IPS-15b (cell line): ENCODE measurements at regions not wholly inside any gene's neighbourhood (a gene's known extent, or its start where the extent isn't known, plus 50 kb on each side); places are given as distances from the start of the nearest gene placed in this dataset.
"Not testable (repeated sequence)": the region's sequence is repeated elsewhere in the genome, so short reads cannot be mapped to it uniquely, and the experiment has no call there.

ENCODE experiments used
- H3K27me3 ChIP-seq: one replicate; pipeline ENCODE4 v1.6.1; 2013; ENCODE audit warnings: low read length; ENCODE audit not compliant: control insufficient read depth, insufficient read depth
- H3K36me3 ChIP-seq: one replicate; pipeline ENCODE4 v1.6.1; 2013; ENCODE audit warnings: low read length; ENCODE audit not compliant: control insufficient read depth, insufficient read depth
- H3K4me1 ChIP-seq: one replicate; pipeline ENCODE4 v1.6.1; 2013; ENCODE audit warnings: mild to moderate bottlenecking, low read length; ENCODE audit not compliant: control insufficient read depth, insufficient read depth
- H3K4me3 ChIP-seq: one replicate; pipeline ENCODE4 v1.5.1; 2013; ENCODE audit warnings: low read depth, low read length
- H3K9ac ChIP-seq: one replicate; pipeline ENCODE4 v1.6.1; 2013; ENCODE audit warnings: low read depth, mild to moderate bottlenecking, low read length
- H3K9me3 ChIP-seq: one replicate; pipeline ENCODE4 v1.6.1; 2013; ENCODE audit warnings: mild to moderate bottlenecking, low read length; ENCODE audit not compliant: control insufficient read depth, insufficient read depth

DNA sequence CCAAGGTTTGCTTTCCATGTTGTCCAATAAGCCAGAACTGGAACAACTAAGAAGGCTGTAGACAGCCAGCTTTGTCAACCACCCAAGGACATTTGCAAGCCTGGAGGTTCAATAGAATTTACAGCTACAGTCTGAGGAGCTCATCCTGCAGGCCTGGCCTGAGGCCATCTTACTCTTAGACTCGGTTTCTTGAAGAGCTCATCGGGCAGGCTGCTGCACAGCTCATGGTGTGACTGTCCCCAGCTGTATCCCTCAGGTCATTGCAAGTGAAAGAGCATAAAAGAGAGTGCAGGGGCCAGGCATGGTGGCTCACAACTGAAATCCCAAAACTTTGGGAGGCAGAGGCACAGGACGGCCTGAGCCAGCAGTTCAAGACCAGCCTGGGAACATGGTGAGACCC, 96.9 kb upstream of the FOXQ1 start:
- Histone ChIP-seq H3K4me1 (no peaks in the 10 kb centered on the region), H3K27me3 (no peaks in the 10 kb centered on the region), H3K4me3 (no peak overlapping the region), H3K36me3 (no peaks in the 10 kb centered on the region), H3K9me3 (no peaks in the 10 kb centered on the region), H3K9ac (no peak overlapping the region)

DNA sequence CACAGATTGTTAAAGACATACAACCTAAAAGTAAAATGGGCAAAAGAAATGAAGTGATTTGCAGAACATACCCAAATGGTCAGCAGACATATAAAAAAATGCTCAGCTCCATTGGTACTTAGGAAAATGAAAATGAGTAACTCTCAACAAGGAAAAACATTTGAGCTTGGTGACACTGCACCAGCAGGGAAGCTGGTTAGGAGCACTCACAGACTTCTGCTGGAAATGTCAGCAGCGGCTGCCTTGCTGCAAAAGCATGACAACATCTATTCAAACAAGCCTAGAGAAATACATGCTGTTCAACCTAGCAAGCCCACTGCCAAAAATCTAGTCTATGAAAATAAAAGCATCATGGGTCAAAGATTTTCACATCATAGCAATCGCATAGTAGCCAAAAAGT, 99.0 kb upstream of the FOXQ1 start:
- Histone ChIP-seq H3K9ac (no peak overlapping the region), H3K36me3 (no peaks in the 10 kb centered on the region), H3K4me3 (no peak overlapping the region), H3K4me1 (no peaks in the 10 kb centered on the region), H3K9me3 (no peaks in the 10 kb centered on the region), H3K27me3 (no peaks in the 10 kb centered on the region)

DNA sequence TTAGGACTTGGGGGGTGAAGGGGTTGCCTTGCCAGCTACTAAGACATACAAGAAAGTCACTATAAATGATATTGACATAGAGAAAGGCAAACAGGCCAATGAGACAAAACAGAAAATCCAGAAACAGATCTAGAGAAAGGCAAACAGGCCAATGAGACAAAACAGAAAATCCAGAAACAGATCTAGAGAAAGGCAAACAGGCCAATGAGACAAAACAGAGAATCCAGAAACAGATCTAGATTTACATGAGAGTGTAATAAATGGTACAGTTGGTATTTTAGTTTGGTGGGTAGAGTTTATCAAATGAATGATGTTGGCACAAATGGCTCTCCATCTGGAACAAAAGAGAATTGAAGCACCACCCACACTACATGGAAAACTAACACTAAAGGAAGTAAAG, 99.8 kb upstream of the FOXQ1 start:
- H3K4me1 ChIP-seq, H3K9me3 ChIP-seq, H3K27me3 ChIP-seq, H3K36me3 ChIP-seq, H3K4me3 ChIP-seq, H3K9ac ChIP-seq: not testable (repeated sequence)

DNA sequence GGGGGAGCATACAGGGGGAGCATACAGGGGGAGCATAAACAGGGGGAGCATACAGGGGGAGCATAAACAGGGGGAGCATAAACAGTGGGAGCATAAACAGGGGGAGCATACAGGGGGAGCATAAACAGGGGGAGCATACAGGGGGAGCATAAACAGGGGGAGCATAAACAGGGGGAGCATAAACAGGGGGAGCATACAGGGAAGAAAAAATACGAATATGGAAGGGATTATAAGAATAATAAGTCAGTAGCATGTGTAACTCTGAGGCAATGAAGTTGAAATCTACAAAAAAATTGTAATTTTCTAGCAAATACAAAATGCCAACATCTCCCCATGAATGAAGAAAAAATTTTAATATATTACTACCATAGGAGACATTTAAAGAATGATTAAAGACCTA, 101.3 kb upstream of the FOXQ1 start:
- not testable (repeated sequence) for H3K36me3 ChIP-seq, H3K4me1 ChIP-seq, H3K4me3 ChIP-seq, H3K9me3 ChIP-seq, H3K9ac ChIP-seq, H3K27me3 ChIP-seq

- Histone ChIP-seq H3K4me3 (no peak overlapping the region), H3K36me3 (no peaks in the 10 kb centered on the region), H3K4me1 (no peaks in the 10 kb centered on the region), H3K9me3 (no peaks in the 10 kb centered on the region), H3K9ac (no peak overlapping the region), H3K27me3 (no peaks in the 10 kb centered on the region)
These were observed 103.0 kb upstream of the FOXQ1 start for GRCh38 chr6:1208876-1209275.

DNA sequence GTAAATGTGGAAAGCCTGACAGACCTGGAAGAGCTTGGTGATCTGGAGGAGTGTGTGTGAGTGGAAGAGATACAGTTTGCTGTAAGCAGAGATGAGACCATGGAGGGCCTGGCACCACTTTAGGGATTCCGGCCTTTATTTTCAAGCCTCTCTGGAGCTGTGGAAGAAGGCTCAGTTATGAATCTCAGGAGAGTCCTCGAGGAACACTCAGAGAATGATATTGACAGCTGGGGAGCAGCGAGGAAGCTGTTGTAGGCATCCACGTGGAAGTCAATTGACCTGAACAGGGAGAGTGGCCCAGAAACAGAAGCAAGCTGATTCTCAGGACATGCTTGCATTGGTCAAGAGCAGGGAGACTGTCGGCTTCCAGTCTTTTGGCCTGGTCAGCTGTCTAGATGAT, 108.4 kb upstream of the FOXQ1 start:
- Histone ChIP-seq H3K4me3 (no peak overlapping the region), H3K27me3 (peaks cover 3% of the 10 kb centered on the region), H3K4me1 (peaks cover 3% of the 10 kb centered on the region), H3K36me3 (no peaks in the 10 kb centered on the region), H3K9me3 (no peaks in the 10 kb centered on the region), H3K9ac (no peak overlapping the region)

DNA sequence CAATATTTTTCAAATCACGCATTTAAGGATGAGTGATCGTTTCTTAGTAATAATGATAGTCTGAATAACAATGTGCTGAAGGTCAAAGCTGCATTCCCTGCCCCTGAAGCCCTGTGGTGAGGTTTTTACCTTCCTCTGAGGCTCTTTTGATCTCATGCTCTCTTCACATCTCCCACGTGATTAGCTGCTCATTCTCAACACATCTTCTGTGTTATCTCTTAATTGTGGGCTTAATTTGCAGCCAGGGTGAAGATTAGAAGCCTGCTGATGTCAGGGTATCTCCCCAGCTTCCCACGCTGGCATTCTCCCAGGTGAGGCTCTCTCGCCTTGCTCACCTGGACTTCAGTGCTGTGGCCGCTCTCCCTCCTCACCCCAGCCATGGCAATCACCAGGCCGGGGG, 109.7 kb upstream of the FOXQ1 start:
- Histone ChIP-seq H3K9ac (no peak overlapping the region), H3K27me3 (peaks cover 3% of the 10 kb centered on the region), H3K9me3 (no peaks in the 10 kb centered on the region), H3K36me3 (no peaks in the 10 kb centered on the region), H3K4me3 (no peak overlapping the region), H3K4me1 (peaks cover 3% of the 10 kb centered on the region)

GRCh38 chr6:1201547-1202200, 110.2 kb upstream of the FOXQ1 start:
- Histone ChIP-seq H3K4me1 (peaks cover 3% of the 10 kb centered on the region), H3K4me3 (no peak overlapping the region), H3K36me3 (no peaks in the 10 kb centered on the region), H3K9ac (no peak overlapping the region), H3K27me3 (peaks cover 3% of the 10 kb centered on the region), H3K9me3 (no peaks in the 10 kb centered on the region)

DNA sequence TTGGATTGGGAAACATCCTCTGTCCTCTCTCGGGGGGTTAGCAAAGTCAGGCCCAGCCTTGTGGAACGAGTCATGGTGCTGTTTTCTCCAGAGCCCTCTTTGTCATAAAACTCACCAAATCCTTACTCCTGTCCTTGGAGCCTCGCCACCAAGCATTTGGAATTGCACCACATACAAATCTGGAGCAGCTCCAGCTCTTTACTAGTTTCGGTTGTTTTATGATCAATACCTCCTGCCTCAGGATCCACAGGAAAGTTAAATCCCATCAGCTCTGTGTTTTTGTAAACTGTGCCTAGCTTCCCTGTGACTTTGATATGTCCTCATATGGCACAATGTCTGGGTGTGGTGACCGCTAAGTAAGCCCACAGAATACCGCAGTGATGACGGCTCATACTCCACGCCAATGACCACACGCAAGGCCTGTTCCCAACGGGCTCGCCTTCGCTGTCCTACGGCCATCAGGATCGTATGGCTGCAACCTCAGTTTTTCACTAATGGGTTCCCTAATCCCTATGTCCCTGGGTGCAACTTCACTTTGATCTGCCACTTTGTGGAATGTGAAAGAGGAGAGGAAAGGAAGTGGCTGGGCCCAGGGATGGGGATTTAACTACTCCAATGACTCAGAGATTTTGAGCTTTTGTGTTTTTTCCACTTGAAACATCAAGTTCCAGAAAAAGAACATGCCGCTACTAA, 111.3 kb upstream of the FOXQ1 start:
- no peaks in the 10 kb centered on the region for H3K36me3 ChIP-seq
- no peak overlapping the region for H3K9ac ChIP-seq
- H3K4me1 ChIP-seq, result peaks cover 3% of the 10 kb centered on the region
- peaks cover 3% of the 10 kb centered on the region for H3K27me3 ChIP-seq
- no peaks in the 10 kb centered on the region for H3K9me3 ChIP-seq
- no peak overlapping the region for H3K4me3 ChIP-seq

GRCh38 chr6:1200081-1200408, 111.9 kb upstream of the FOXQ1 start:
- no peak overlapping the region for H3K4me3 ChIP-seq

DNA sequence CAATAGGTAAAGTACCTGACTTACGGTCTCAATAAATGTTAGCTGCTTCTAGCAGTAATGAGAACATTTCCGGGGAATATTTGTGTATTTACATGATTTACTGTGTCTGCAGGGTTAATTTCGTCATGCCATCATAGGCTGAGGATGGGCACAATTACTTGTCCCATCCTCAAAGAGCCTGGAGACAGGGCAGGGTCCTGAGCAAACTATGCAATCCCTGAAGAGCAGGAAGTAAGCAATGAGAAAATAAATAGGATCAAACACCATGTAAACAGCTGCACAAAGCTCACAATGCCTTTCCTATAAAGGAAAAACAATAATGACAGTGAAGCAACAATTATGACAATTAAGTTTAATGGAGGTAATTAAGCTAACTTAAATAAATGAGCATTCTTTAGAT, 114.6 kb upstream of the FOXQ1 start:
- no peaks in the 10 kb centered on the region for H3K36me3 ChIP-seq
- H3K9me3 ChIP-seq, result no peaks in the 10 kb centered on the region
- H3K4me1 ChIP-seq, result peaks cover 3% of the 10 kb centered on the region
- no peak overlapping the region for H3K4me3 ChIP-seq
- no peak overlapping the region for H3K9ac ChIP-seq
- peaks cover 3% of the 10 kb centered on the region for H3K27me3 ChIP-seq

More at GRCh38 chr6:1200081-1200408, 111.9 kb upstream of the FOXQ1 start:
- Histone ChIP-seq H3K9me3 (no peaks in the 10 kb centered on the region), H3K4me1 (peaks cover 3% of the 10 kb centered on the region), H3K9ac (no peak overlapping the region), H3K36me3 (no peaks in the 10 kb centered on the region), H3K27me3 (peaks cover 3% of the 10 kb centered on the region)

DNA sequence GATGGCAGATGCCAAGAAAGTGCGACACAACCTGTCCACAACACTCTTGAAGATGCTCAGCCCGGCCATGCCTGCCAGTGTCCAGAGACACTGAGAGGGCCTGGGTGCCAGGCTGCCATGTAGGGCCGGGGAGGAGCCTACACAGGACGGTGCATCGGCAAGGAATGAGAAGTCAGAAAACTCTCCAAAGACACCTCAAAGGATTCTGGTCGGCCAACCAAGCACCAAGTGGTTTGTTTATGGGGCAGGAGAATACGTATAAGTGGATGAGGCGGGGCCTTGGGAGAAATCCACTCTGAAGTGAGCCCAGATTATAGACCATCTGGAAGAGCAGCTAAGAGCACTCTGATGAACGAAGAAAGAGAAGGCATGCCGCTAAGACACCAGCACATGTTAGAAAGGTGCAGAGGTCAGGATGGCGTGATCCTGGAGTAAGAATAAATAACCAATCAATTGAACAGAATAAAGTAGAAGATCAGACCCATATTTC, 120.7 kb upstream of the FOXQ1 start:
- Histone ChIP-seq H3K4me3 (no peak overlapping the region), H3K36me3 (no peaks in the 10 kb centered on the region), H3K9me3 (no peaks in the 10 kb centered on the region), H3K27me3 (no peaks in the 10 kb centered on the region), H3K4me1 (no peaks in the 10 kb centered on the region), H3K9ac (no peak overlapping the region)
